Fibroblast of lung (primary cell): ENCODE measurements at regions not wholly inside any gene's neighbourhood (a gene's known extent, or its start where the extent isn't known, plus 50 kb on each side); places are given as distances from the start of the nearest gene placed in this dataset.

Source experiments
- EZH2 ChIP-seq: IDR thresholded peaks from 2 replicates; pipeline ENCODE4 v1.5.1; 2012; ENCODE audit warnings: low read length, control low read depth, mild to moderate bottlenecking; ENCODE audit errors: missing control alignments
- TF ChIP-seq, protein P1 (sequence below), 2 donors: IDR thresholded peaks in 1 of 2; conservative IDR thresholded peaks in 1 of 2; 1 replicate in 1 of 2; 2 replicates in 1 of 2; pipeline ENCODE4 v1.5.1; 2011 to 2012; ENCODE audit warnings: low read length in 2 of 2, control low read depth in 1 of 2, inconsistent platforms in 1 of 2, low read depth in 1 of 2, mild to moderate bottlenecking in 1 of 2

DNA sequence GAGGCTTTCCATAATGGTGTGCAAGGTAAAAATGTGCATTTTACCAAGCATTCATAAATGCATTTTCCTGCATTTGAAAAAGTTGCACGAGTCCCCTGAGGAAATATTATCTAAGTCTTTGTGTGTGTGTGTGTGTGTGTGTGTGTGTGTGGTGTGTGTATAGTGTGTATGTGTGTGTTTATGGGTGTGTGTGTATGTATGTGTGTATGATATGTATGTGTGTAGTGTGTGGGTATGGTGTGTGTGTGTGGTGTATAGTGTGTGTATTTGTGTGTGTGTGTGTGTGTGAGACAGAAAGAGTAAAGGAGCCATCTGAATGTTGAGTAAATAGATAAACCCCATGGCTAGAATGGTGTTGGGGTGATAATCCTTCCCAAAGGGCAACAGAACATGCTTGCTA is 229.6 kb upstream of the TBC1D5 start:
- TF ChIP-seq, protein P1, sequence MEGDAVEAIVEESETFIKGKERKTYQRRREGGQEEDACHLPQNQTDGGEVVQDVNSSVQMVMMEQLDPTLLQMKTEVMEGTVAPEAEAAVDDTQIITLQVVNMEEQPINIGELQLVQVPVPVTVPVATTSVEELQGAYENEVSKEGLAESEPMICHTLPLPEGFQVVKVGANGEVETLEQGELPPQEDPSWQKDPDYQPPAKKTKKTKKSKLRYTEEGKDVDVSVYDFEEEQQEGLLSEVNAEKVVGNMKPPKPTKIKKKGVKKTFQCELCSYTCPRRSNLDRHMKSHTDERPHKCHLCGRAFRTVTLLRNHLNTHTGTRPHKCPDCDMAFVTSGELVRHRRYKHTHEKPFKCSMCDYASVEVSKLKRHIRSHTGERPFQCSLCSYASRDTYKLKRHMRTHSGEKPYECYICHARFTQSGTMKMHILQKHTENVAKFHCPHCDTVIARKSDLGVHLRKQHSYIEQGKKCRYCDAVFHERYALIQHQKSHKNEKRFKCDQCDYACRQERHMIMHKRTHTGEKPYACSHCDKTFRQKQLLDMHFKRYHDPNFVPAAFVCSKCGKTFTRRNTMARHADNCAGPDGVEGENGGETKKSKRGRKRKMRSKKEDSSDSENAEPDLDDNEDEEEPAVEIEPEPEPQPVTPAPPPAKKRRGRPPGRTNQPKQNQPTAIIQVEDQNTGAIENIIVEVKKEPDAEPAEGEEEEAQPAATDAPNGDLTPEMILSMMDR (conservative IDR thresholded peaks at IDR 0.05 in 1 of 2, IDR thresholded peaks at IDR 0.05 in 1 of 2; ENCODE audit: low read depth in 1 of 2, low read length in 2 of 2), result no peak
- no peak for TF ChIP-seq EZH2
